ENCODE measurements at regions not wholly inside any gene's neighbourhood (a gene's known extent, or its start where the extent isn't known, plus 50 kb on each side); places are given as distances from the start of the nearest gene placed in this dataset.

GRCh38 chr1:181998858-181999257, 62.7 kb downstream of the ZNF648 start (continued):
- TF ChIP-seq REST (IDR thresholded peaks at IDR 0.05; ENCODE audit: low read depth, low read length) (no peak), SMC3 (IDR thresholded peaks at IDR 0.05; ENCODE audit: low read depth, low read length) (no peak), PBX3 (IDR thresholded peaks at IDR 0.05) (no peak), SIN3A (IDR thresholded peaks at IDR 0.05; ENCODE audit: borderline replicate concordance, low read depth, low read length) (no peak), MAX (IDR thresholded peaks at IDR 0.05; ENCODE audit: low read depth) (no peak), FOSL2 (IDR thresholded peaks at IDR 0.05; ENCODE audit: borderline replicate concordance, low read depth) (no peak), POLR2AphosphoS5 (IDR thresholded peaks at IDR 0.05; ENCODE audit: low read depth, low read length) (no peak), MXI1 (IDR thresholded peaks at IDR 0.05; ENCODE audit: low read depth, low read length) (no peak), RXRA (IDR thresholded peaks at IDR 0.05; ENCODE audit: borderline replicate concordance, low read depth) (no peak)

- Histone ChIP-seq H3K36me3 (replicated peaks in 1 of 2; ENCODE audit: control insufficient read depth in 1 of 2, insufficient read depth in 2 of 2, low read length in 1 of 2) (no peaks in the 10 kb centered on the region), H3K9me2 (no peaks in the 10 kb centered on the region), H3K9me3 (no peaks in the 10 kb centered on the region), H3K4me1 (ENCODE audit: control insufficient read depth in 1 of 2, insufficient read depth in 2 of 2, low read depth in 1 of 2, low read length in 1 of 2) (no peaks in the 10 kb centered on the region), H4K20me1 (ENCODE audit: insufficient read depth) (no peaks in the 10 kb centered on the region), H3K27ac (ENCODE audit: low read depth in 2 of 2, low read length in 1 of 2) (no peak overlapping the region), H3K9ac (no peak overlapping the region), H2AFZ (ENCODE audit: low read depth) (no peak overlapping the region), H3K4me3 (ENCODE audit: low read depth in 2 of 2, low read length in 1 of 2) (no peak overlapping the region), H3K4me2 (no peak overlapping the region), H3K27me3 (ENCODE audit: insufficient read depth) (no peaks in the 10 kb centered on the region), H3K79me2 (ENCODE audit: insufficient read depth) (no peaks in the 10 kb centered on the region), H3F3A (replicated peaks; ENCODE audit: insufficient read depth) (no peaks in the 10 kb centered on the region)
- 17% methylated on average over 1 of the region's 1 CpG for WGBS (ENCODE audit: low lambda C conversion rate)
- ChIA-PET CTCF (no interaction called here), POLR2A (no interaction called here)
- no peak for TF ChIP-seq GABPA (IDR thresholded peaks at IDR 0.05; ENCODE audit: low read depth)
- no peak for TF ChIP-seq FOSL2 (IDR thresholded peaks at IDR 0.05; ENCODE audit: borderline replicate concordance, low read depth)
- no peak for TF ChIP-seq ELF1 (IDR thresholded peaks at IDR 0.05)
- TF ChIP-seq TAF1 (IDR thresholded peaks at IDR 0.05; ENCODE audit: borderline replicate concordance, low read depth, low read length) = no peak
- DNase-seq = no peak
Measured at GRCh38 chr1:181992072-181992471, 69.4 kb downstream of the ZNF648 start.

- H3F3A ChIP-seq (replicated peaks; ENCODE audit: insufficient read depth) = no peaks in the 10 kb centered on the region
- POLR2A ChIA-PET = no interaction called here
- H3K79me2 ChIP-seq (ENCODE audit: insufficient read depth) = no peaks in the 10 kb centered on the region
- H3K9ac ChIP-seq = no peak overlapping the region
- H3K36me3 ChIP-seq (replicated peaks in 1 of 2; ENCODE audit: control insufficient read depth in 1 of 2, insufficient read depth in 2 of 2, low read length in 1 of 2) = no peaks in the 10 kb centered on the region
- no peaks in the 10 kb centered on the region for H3K27me3 ChIP-seq (ENCODE audit: insufficient read depth)
- H3K9me3 ChIP-seq = no peaks in the 10 kb centered on the region
- no peaks in the 10 kb centered on the region for H3K4me1 ChIP-seq (ENCODE audit: control insufficient read depth in 1 of 2, insufficient read depth in 2 of 2, low read depth in 1 of 2, low read length in 1 of 2)
- no peak overlapping the region for H3K27ac ChIP-seq (ENCODE audit: low read depth in 2 of 2, low read length in 1 of 2)
- no peak for DNase-seq
- TF ChIP-seq TAF1 (IDR thresholded peaks at IDR 0.05; ENCODE audit: borderline replicate concordance, low read depth, low read length) = no peak
- no peak for TF ChIP-seq IRF3 (IDR thresholded peaks at IDR 0.05; ENCODE audit: low read depth, low read length)
- no peak for TF ChIP-seq GABPA (IDR thresholded peaks at IDR 0.05; ENCODE audit: low read depth)
- no peak for TF ChIP-seq ELF1 (IDR thresholded peaks at IDR 0.05)
- no peak for TF ChIP-seq MXI1 (IDR thresholded peaks at IDR 0.05; ENCODE audit: low read depth, low read length)
- TF ChIP-seq TCF12 (IDR thresholded peaks at IDR 0.05) = no peak
- TF ChIP-seq RXRA (IDR thresholded peaks at IDR 0.05; ENCODE audit: borderline replicate concordance, low read depth) = no peak
- no peak for TF ChIP-seq POLR2AphosphoS5 (IDR thresholded peaks at IDR 0.05; ENCODE audit: low read depth, low read length)
- no peak for TF ChIP-seq FOSL2 (IDR thresholded peaks at IDR 0.05; ENCODE audit: borderline replicate concordance, low read depth)
- TF ChIP-seq GATA2 (CRISPR knock-in tag; IDR thresholded peaks at IDR 0.05) = no peak
- TF ChIP-seq USF2 (IDR thresholded peaks at IDR 0.05; ENCODE audit: borderline replicate concordance, low read depth, low read length) = no peak
- no peak for TF ChIP-seq TEAD4 (IDR thresholded peaks at IDR 0.05; ENCODE audit: borderline replicate concordance, insufficient read depth)
- TF ChIP-seq SIN3A (IDR thresholded peaks at IDR 0.05; ENCODE audit: borderline replicate concordance, low read depth, low read length) = no peak
- no peak overlapping the region for H3K4me3 ChIP-seq (ENCODE audit: low read depth in 2 of 2, low read length in 1 of 2)
- 36% methylated on average over 2 of the region's 2 CpGs for WGBS (ENCODE audit: low lambda C conversion rate)
- no peak overlapping the region for H3K4me2 ChIP-seq
- no peak overlapping the region for H2AFZ ChIP-seq (ENCODE audit: low read depth)
- no peaks in the 10 kb centered on the region for H3K9me2 ChIP-seq
- H4K20me1 ChIP-seq (ENCODE audit: insufficient read depth) = no peaks in the 10 kb centered on the region
- CTCF ChIA-PET = no interaction called here
Measured at GRCh38 chr1:181990728-181991127, 70.8 kb downstream of the ZNF648 start.

All from SK-N-SH (cell line).